A549 (cell line): ENCODE measurements at regions not wholly inside any gene's neighbourhood (a gene's known extent, or its start where the extent isn't known, plus 50 kb on each side); places are given as distances from the start of the nearest gene placed in this dataset.

Experiments used
- ATAC-seq, 2 experiments: fragments of 200-7000 bp in 1 of 2; fragments of >200 bp in 1 of 2; cut with Nextera tagmentation in 1 of 2; cut with Tn5 transposase in 1 of 2; 3 replicates each; pipeline versions ENCODE4 v1.8.0 to v1.9.1; 2018 to 2020; ENCODE audit warnings: mild to moderate bottlenecking in 1 of 2, moderate library complexity in 1 of 2
- CTCF ChIA-PET: fragments of 300-600 bp; sonication (Branson Sonifier 250); formaldehyde crosslinking; extraction: SDS; loops from one replicate; lab custom pipeline; 2021; ENCODE audit warnings: antibody characterized with exemption, inconsistent platforms; lab: Yijun Ruan, JAX
- POLR2A ChIA-PET: fragments of 350-600 bp; formaldehyde crosslinking; extraction: SDS; loops from one replicate; lab custom pipeline; 2021; ENCODE audit warnings: antibody characterized with exemption, inconsistent platforms; lab: Yijun Ruan, JAX
- DNase-seq, 2 experiments: peaks; one replicate each; pipeline versions ENCODE4 v3.0.0 to v3.0.0-alpha.2; 2011 to 2016; ENCODE audit warnings: low read depth in 1 of 2, low spot score in 1 of 2
- FAIRE-seq: peaks from 2 replicates; lab custom pipeline; 2011; peaks lifted over from hg19 to GRCh38; lab: Jason Lieb, UNC
- H3K27ac ChIP-seq, 2 experiments: fragments of >200 bp; sonication (Bioruptor Twin); formaldehyde crosslinking; 3 replicates each; pipeline ENCODE4 v1.5.1; 2016 to 2017
- H3K4me1 ChIP-seq: fragments of >200 bp; sonication (Bioruptor Twin); formaldehyde crosslinking; 3 replicates; pipeline ENCODE4 v1.6.1; 2016
- H3K4me2 ChIP-seq: fragments of >200 bp; sonication (Bioruptor Twin); formaldehyde crosslinking; 3 replicates; pipeline ENCODE4 v1.6.1; 2016
- H3K4me3 ChIP-seq: fragments of >200 bp; sonication (Bioruptor Twin); formaldehyde crosslinking; 3 replicates; pipeline ENCODE4 v1.5.1; 2016
- H3K9me3 ChIP-seq: fragments of >200 bp; sonication (Bioruptor Twin); formaldehyde crosslinking; 3 replicates; pipeline ENCODE4 v1.6.1; 2016
- CBX8 ChIP-seq: fragments of 200-600 bp; sonication (generic); IDR thresholded peaks from 2 replicates; pipeline ENCODE4 v1.6.1; 2016
- EHF ChIP-seq: fragments of 250-450 bp; sonication (Bioruptor Pico); IDR thresholded peaks from 2 replicates; pipeline ENCODE4 v1.5.0; 2020; ENCODE audit warnings: mild to moderate bottlenecking
- EHMT2 ChIP-seq: fragments of 200-600 bp; sonication (generic); IDR thresholded peaks from 2 replicates; pipeline ENCODE4 v1.6.1; 2016; ENCODE audit warnings: antibody characterized with exemption, low read depth, mild to moderate bottlenecking, moderate library complexity
- EP300 ChIP-seq, 2 experiments: fragments of >200 bp; sonication (Bioruptor Twin); formaldehyde crosslinking; IDR thresholded peaks; 2 replicates in 1 of 2; 3 replicates in 1 of 2; pipeline ENCODE4 v1.6.1; 2016 to 2017
- ESRRA ChIP-seq: fragments of 150-350 bp; IDR thresholded peaks from 2 replicates; pipeline ENCODE4 v1.6.1; 2014; ENCODE audit warnings: mild to moderate bottlenecking, low read length, borderline replicate concordance
- FOSB ChIP-seq: fragments of 250-450 bp; sonication (Bioruptor Pico); IDR thresholded peaks from 2 replicates; pipeline ENCODE4 v1.5.0; 2020; ENCODE audit warnings: mild to moderate bottlenecking, moderate library complexity
- FOSL2 ChIP-seq, 2 experiments: fragments of 450-650 bp in 1 of 2; fragments of >200 bp in 1 of 2; sonication (Bioruptor Twin) in 1 of 2; formaldehyde crosslinking; IDR thresholded peaks; 2 replicates each; pipeline versions ENCODE4 v1.5.0 to v1.6.1; 2016 to 2020; ENCODE audit warnings: mild to moderate bottlenecking in 1 of 2, moderate library complexity in 1 of 2
- FOXS1 ChIP-seq: fragments of 250-450 bp; sonication (Bioruptor Pico); IDR thresholded peaks from 2 replicates; pipeline ENCODE4 v1.5.0; 2020; ENCODE audit warnings: mild to moderate bottlenecking, moderate library complexity
- GATA3 ChIP-seq: IDR thresholded peaks from 2 replicates; pipeline ENCODE4 v1.6.1; 2012; ENCODE audit warnings: borderline replicate concordance
- HEYL ChIP-seq: fragments of 250-450 bp; sonication (Bioruptor Pico); IDR thresholded peaks from 2 replicates; pipeline ENCODE4 v1.8.0; 2021; ENCODE audit warnings: mild to moderate bottlenecking, moderate library complexity
- HMGXB4 ChIP-seq: fragments of 250-450 bp; sonication (Bioruptor Pico); IDR thresholded peaks from 2 replicates; pipeline ENCODE4 v1.5.0; 2021; ENCODE audit warnings: mild to moderate bottlenecking, moderate library complexity, borderline replicate concordance
- HOXB13 ChIP-seq: fragments of 250-450 bp; sonication (Bioruptor Pico); IDR thresholded peaks from 2 replicates; pipeline ENCODE4 v1.5.0; 2020; ENCODE audit warnings: low read depth, mild to moderate bottlenecking, moderate library complexity
- HOXB5 ChIP-seq: fragments of 250-450 bp; sonication (Bioruptor Pico); IDR thresholded peaks from 2 replicates; pipeline ENCODE4 v1.5.0; 2020; ENCODE audit warnings: mild to moderate bottlenecking, moderate library complexity
- KDM1A ChIP-seq: fragments of 200-600 bp; sonication (generic); IDR thresholded peaks from 2 replicates; pipeline ENCODE4 v1.6.1; 2016; ENCODE audit warnings: low read depth, mild to moderate bottlenecking
- MAFK ChIP-seq: fragments of 450-650 bp; IDR thresholded peaks from 2 replicates; pipeline ENCODE4 v1.6.1; 2014; ENCODE audit not compliant: partially characterized antibody
- MYC ChIP-seq: IDR thresholded peaks from 2 replicates; pipeline ENCODE4 v1.6.1; 2012; ENCODE audit warnings: mild to moderate bottlenecking, inconsistent platforms, low read length, improper control_type of control experiment, borderline replicate concordance
- NFE2L2 ChIP-seq: fragments of 150-350 bp; conservative IDR thresholded peaks from 2 replicates; pipeline ENCODE4 v1.6.1; 2014; ENCODE audit warnings: low read length
- PBX3 ChIP-seq: IDR thresholded peaks from 2 replicates; pipeline ENCODE4 v1.6.1; 2012
- POLR2A ChIP-seq: IDR thresholded peaks from 2 replicates; pipeline ENCODE4 v1.6.1; 2012; ENCODE audit warnings: mild to moderate bottlenecking, low read length
- RAD21 ChIP-seq, 2 experiments: fragments of >200 bp in 1 of 2; sonication (Bioruptor Twin) in 1 of 2; formaldehyde crosslinking in 1 of 2; IDR thresholded peaks in 1 of 2; conservative IDR thresholded peaks in 1 of 2; 2 replicates in 1 of 2; 3 replicates in 1 of 2; pipeline ENCODE4 v1.6.1; 2012 to 2018; ENCODE audit warnings: inconsistent platforms in 1 of 2
- RCOR1 ChIP-seq: fragments of 150-350 bp; IDR thresholded peaks from 2 replicates; pipeline ENCODE4 v1.6.1; 2014; ENCODE audit warnings: antibody characterized with exemption, low read length, low read depth
- RNF2 ChIP-seq: fragments of 200-600 bp; sonication (generic); IDR thresholded peaks from 2 replicates; pipeline ENCODE4 v1.6.1; 2016; ENCODE audit warnings: low read depth, mild to moderate bottlenecking, antibody characterized with exemption, moderate library complexity, borderline replicate concordance
- SREBF2 ChIP-seq: fragments of 450-650 bp; IDR thresholded peaks from 2 replicates; pipeline ENCODE4 v1.6.1; 2014; ENCODE audit warnings: mild to moderate bottlenecking, moderate library complexity
- TFCP2L1 ChIP-seq: fragments of 250-450 bp; sonication (Bioruptor Pico); IDR thresholded peaks from 2 replicates; pipeline ENCODE4 v1.5.0; 2021; ENCODE audit warnings: mild to moderate bottlenecking
- USF2 ChIP-seq: fragments of 450-650 bp; IDR thresholded peaks from 2 replicates; pipeline ENCODE4 v1.6.1; 2014; ENCODE audit warnings: antibody characterized with exemption
- ZSCAN20 ChIP-seq: fragments of 250-450 bp; sonication (Bioruptor Pico); IDR thresholded peaks from 2 replicates; pipeline ENCODE4 v1.8.0; 2022; ENCODE audit warnings: mild to moderate bottlenecking, moderate library complexity
- WGBS: methylation state at CpG from one replicate; pipeline ENCODE4 v1.1.6; 2017; ENCODE audit errors: missing lambda C conversion rate; 5-methylcytosine and 5-hydroxymethylcytosine counted together

- no peaks in the 10 kb centered on the region for H3K4me1 ChIP-seq
- no peaks in the 10 kb centered on the region for H3K9me3 ChIP-seq
- H3K27ac ChIP-seq: no peak overlapping the region
- ATAC-seq (no peak), FAIRE-seq (no peak), DNase-seq (no peak)
- no peak overlapping the region for H3K4me3 ChIP-seq
- WGBS: 33% methylated on average over 13 of the region's 13 CpGs
- no peak for TF ChIP-seq EHMT2
- no peak for TF ChIP-seq FOXS1
- TF ChIP-seq USF2: no peak
- TF ChIP-seq, all 56 proteins: peak for 0
- POLR2A ChIA-PET: no interaction called here
- no peak overlapping the region for H3K4me2 ChIP-seq
- CTCF ChIA-PET: interaction anchor here (1.8 kb wide), 1 partner anchor 13 kb away, joined by 5 read pairs; no protein-coding TSS in a partner anchor
Observed at GRCh38 chr10:24008164-24009091, 200.5 kb upstream of the KIAA1217 start.

- 22% methylated on average over 2 of the region's 2 CpGs for WGBS
- POLR2A ChIA-PET: no interaction called here
Observed at GRCh38 chr10:24009115-24009514, 199.8 kb upstream of the KIAA1217 start.

GRCh38 chr10:24009736-24010135 is 199.2 kb upstream of the KIAA1217 start:
- Histone ChIP-seq H3K4me1 (no peaks in the 10 kb centered on the region), H3K9me3 (no peaks in the 10 kb centered on the region), H3K4me3 (no peak overlapping the region), H3K27ac (no peak overlapping the region), H3K4me2 (no peak overlapping the region)
- no peak for DNase-seq
- 0% methylated on average over 1 of the region's 1 CpG for WGBS
- ATAC-seq: no peak
- no peak for FAIRE-seq
- POLR2A ChIA-PET: no interaction called here
- CTCF ChIA-PET: interaction anchor here (0.6 to 4.8 kb wide), 2 partner anchors 15 to 76 kb away, joined by 3 to 20 read pairs; no protein-coding TSS in a partner anchor
- no peak for TF ChIP-seq RNF2
- TF ChIP-seq SREBF2: no peak
- TF ChIP-seq FOSB (CRISPR knock-in tag): no peak
- TF ChIP-seq EHF (CRISPR knock-in tag): no peak
- TF ChIP-seq ESRRA: no peak
- TF ChIP-seq RAD21 (conservative IDR thresholded peaks at IDR 0.05 in 1 of 2, IDR thresholded peaks at IDR 0.05 in 1 of 2): no peak
- no peak for TF ChIP-seq KDM1A
- TF ChIP-seq HEYL: no peak
- TF ChIP-seq TFCP2L1: no peak
- no peak for TF ChIP-seq HOXB13 (CRISPR knock-in tag)
- no peak for TF ChIP-seq MAFK
- no peak for TF ChIP-seq HMGXB4
- no peak for TF ChIP-seq POLR2A
- no peak for TF ChIP-seq RCOR1
- TF ChIP-seq ZSCAN20 (CRISPR knock-in tag): no peak

More at GRCh38 chr10:24009115-24009514, 199.8 kb upstream of the KIAA1217 start:
- ATAC-seq: no peak
- Histone ChIP-seq H3K4me3 (no peak overlapping the region), H3K4me1 (no peaks in the 10 kb centered on the region), H3K4me2 (no peak overlapping the region)
- FAIRE-seq: no peak
- no peak for DNase-seq
- no peak for TF ChIP-seq EP300 (IDR thresholded peaks at IDR 0.05)
- TF ChIP-seq HOXB5 (CRISPR knock-in tag): no peak
- TF ChIP-seq HMGXB4: no peak
- no peak for TF ChIP-seq RCOR1
- no peak for TF ChIP-seq PBX3
- no peak for TF ChIP-seq GATA3
- TF ChIP-seq RNF2: no peak
- TF ChIP-seq ZSCAN20 (CRISPR knock-in tag): no peak
- TF ChIP-seq MYC: no peak
- no peak for TF ChIP-seq FOSL2 (IDR thresholded peaks at IDR 0.05)
- TF ChIP-seq FOSL2 (CRISPR knock-in tag; IDR thresholded peaks at IDR 0.05): no peak
- TF ChIP-seq NFE2L2: no peak
- TF ChIP-seq FOSB (CRISPR knock-in tag): no peak
- no peak for TF ChIP-seq POLR2A
- no peak for TF ChIP-seq CBX8
- TF ChIP-seq, all 56 proteins: peak for 0
- H3K27ac ChIP-seq: no peak overlapping the region
- CTCF ChIA-PET: interaction anchor here (0.6 kb wide), 1 partner anchor 77 kb away, joined by 3 read pairs; no protein-coding TSS in a partner anchor
- no peaks in the 10 kb centered on the region for H3K9me3 ChIP-seq
